MCF 10A (cell line): ENCODE measurements at regions not wholly inside any gene's neighbourhood (a gene's known extent, or its start where the extent isn't known, plus 50 kb on each side); places are given as distances from the start of the nearest gene placed in this dataset.
"Not testable (repeated sequence)": the region's sequence is repeated elsewhere in the genome, so short reads cannot be mapped to it uniquely, and the experiment has no call there.

ENCODE experiments used
- BruUV-seq: library from RNA; stranded (reverse); fragments of 400-500 nt; replicated peaks from 2 replicates; lab custom pipeline; 2021; lab: Mats Ljungman, UMichigan
- CTCF ChIA-PET: fragments of 300-600 bp; sonication (Branson Sonifier 250); formaldehyde crosslinking; extraction: SDS; loops from one replicate; lab custom pipeline; 2021; ENCODE audit warnings: antibody characterized with exemption, inconsistent platforms; lab: Yijun Ruan, JAX
- POLR2A ChIA-PET: fragments of 300-600, 350-650 bp; sonication (Branson Sonifier 250); formaldehyde crosslinking; extraction: SDS; loops from one replicate; lab custom pipeline; 2020; ENCODE audit warnings: antibody characterized with exemption, inconsistent platforms; lab: Yijun Ruan, JAX
- DNase-seq: peaks from one replicate; pipeline ENCODE4 v3.0.0-alpha.2; 2018; ENCODE audit not compliant: unreplicated experiment
- H3K27ac Mint-ChIP-seq: one replicate; pipeline ENCODE4 v1.8.0; 2022; ENCODE audit warnings: mild to moderate bottlenecking, low read depth, mixed read lengths; ENCODE audit not compliant: unreplicated experiment
- H3K27me3 Mint-ChIP-seq: one replicate; pipeline ENCODE4 v1.8.0; 2022; ENCODE audit warnings: mixed read lengths; ENCODE audit not compliant: insufficient read depth, unreplicated experiment
- H3K36me3 Mint-ChIP-seq: one replicate; pipeline ENCODE4 v1.8.0; 2022; ENCODE audit warnings: mild to moderate bottlenecking, moderate library complexity, mixed read lengths; ENCODE audit not compliant: insufficient read depth, unreplicated experiment
- H3K4me1 Mint-ChIP-seq: one replicate; pipeline ENCODE4 v1.8.0; 2022; ENCODE audit warnings: mixed read lengths; ENCODE audit not compliant: insufficient read depth, unreplicated experiment
- H3K4me3 Mint-ChIP-seq: one replicate; pipeline ENCODE4 v1.8.0; 2022; ENCODE audit warnings: mild to moderate bottlenecking, moderate library complexity, mixed read lengths; ENCODE audit not compliant: unreplicated experiment
- H3K9me3 Mint-ChIP-seq: one replicate; pipeline ENCODE4 v1.8.0; 2022; ENCODE audit warnings: mixed read lengths; ENCODE audit not compliant: unreplicated experiment
- CTCF ChIP-seq: fragments of 200-600 bp; IDR thresholded peaks from one replicate; pipeline ENCODE4 v1.8.0; 2022; ENCODE audit warnings: antibody characterized with exemption, mild to moderate bottlenecking; ENCODE audit not compliant: unreplicated experiment
- intact Hi-C: fragments of 100-400 bp; cut with micrococcal nuclease; formaldehyde crosslinking; loops from 2 replicates; pipeline ENCODE4 v1.14.1; 2022

DNA sequence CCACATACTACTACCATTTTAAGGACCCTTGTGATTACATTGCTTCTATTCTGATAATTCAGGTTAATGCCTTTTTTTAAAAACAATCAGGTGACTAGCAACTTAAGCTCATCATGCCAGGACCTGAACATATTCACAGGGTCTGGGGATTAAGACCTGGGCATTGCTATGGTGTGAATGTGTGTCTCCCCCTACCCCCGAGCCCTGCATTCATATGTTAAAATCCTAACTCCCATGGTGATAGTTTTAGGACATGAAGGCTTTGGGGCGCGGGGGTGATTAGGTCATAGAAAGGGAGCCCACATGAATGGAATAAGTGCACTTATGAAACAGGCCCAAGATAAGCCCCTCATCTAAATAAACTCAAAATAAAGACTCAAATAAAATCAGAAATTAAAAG, 734.4 kb upstream of the PABPC4L start:
- Mint-ChIP-seq H3K36me3 (no peaks in the 10 kb centered on the region), H3K27ac (no peak overlapping the region), H3K4me3 (no peak overlapping the region), H3K4me1 (peaks cover 5% of the 10 kb centered on the region), H3K9me3 (peaks cover 6% of the 10 kb centered on the region), H3K27me3 (no peaks in the 10 kb centered on the region)
- CTCF ChIA-PET = interaction anchor here (0.6 to 1.2 kb wide), 6 partner anchors 908 to 1919 kb away, joined by 3 to 4 read pairs (median 3); no protein-coding TSS in a partner anchor
- POLR2A ChIA-PET = no interaction called here
- intact Hi-C loops = no loop called here
- no TSS peak for BruUV-seq
- DNase-seq = no peak
- no peak for TF ChIP-seq CTCF

GRCh38 chr4:134935320-134935719, 733.7 kb upstream of the PABPC4L start:
- no peak overlapping the region for H3K27ac Mint-ChIP-seq
- TF ChIP-seq CTCF = peak; percentile 24
- DNase-seq = peak; percentile 30
- H3K4me3 Mint-ChIP-seq = no peak overlapping the region
- POLR2A ChIA-PET = no interaction called here
- CTCF ChIA-PET = interaction anchor here (0.6 to 1.2 kb wide), 4 partner anchors 907 to 1481 kb away, joined by 3 to 4 read pairs (median 3); no protein-coding TSS in a partner anchor
- no TSS peak for BruUV-seq
- H3K36me3 Mint-ChIP-seq = no peaks in the 10 kb centered on the region
- peaks cover 4% of the 10 kb centered on the region for H3K9me3 Mint-ChIP-seq
- no peaks in the 10 kb centered on the region for H3K27me3 Mint-ChIP-seq
- intact Hi-C loops = loop anchor here (1.0 kb wide), 1 partner anchor 1789 kb away; no protein-coding TSS in a partner anchor
- H3K4me1 Mint-ChIP-seq = peaks cover 5% of the 10 kb centered on the region

DNA sequence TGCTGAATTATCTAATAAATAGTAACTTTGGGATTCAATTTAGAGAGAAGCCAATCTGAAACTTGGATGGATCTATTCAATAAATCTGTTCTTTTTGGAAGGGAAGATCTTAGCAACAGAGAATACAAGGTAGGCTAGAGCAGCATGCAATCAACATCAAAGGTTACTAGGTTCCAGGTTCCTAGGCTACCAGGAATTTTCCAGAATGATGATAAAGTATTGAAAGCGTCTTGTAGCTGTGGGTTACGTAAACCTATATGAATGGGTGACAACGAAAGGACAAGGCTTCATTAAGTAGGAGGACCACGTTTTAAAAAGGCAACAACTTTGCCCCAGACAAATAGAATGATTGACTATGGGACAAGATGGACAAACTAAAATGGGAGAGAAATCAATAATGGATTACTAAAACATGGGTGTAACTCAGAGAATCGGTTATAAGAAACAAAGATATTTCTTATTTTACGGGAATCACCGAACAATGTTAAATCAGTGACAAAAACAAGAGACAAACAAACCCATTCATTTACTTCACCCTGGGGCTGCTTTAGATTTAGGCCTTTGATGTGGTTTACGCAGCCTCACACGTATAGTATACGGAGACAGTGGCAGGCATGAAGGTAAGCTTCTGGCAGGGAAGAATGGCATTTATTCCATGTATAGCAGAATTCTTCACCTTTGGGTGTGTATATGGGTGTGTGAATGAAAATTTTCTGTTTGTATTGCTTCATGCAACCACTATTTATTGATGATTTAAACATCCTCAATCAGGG, 732.6 kb upstream of the PABPC4L start:
- Mint-ChIP-seq H3K4me1 (peaks cover 5% of the 10 kb centered on the region), H3K27ac (no peak overlapping the region), H3K4me3 (no peak overlapping the region), H3K27me3 (no peaks in the 10 kb centered on the region), H3K36me3 (no peaks in the 10 kb centered on the region), H3K9me3 (no peaks in the 10 kb centered on the region)
- intact Hi-C loops = no loop called here
- TF ChIP-seq CTCF = no peak
- POLR2A ChIA-PET = no interaction called here
- BruUV-seq = no TSS peak
- CTCF ChIA-PET = interaction anchor here (1.4 kb wide), 1 partner anchor 9 kb away, joined by 3 read pairs; no protein-coding TSS in a partner anchor
- no peak for DNase-seq

GRCh38 chr4:134915355-134915754, 713.8 kb upstream of the PABPC4L start:
- CTCF ChIA-PET = interaction anchor here (0.6 kb wide), 1 partner anchor 1768 kb away, joined by 3 read pairs; no protein-coding TSS in a partner anchor
- no peaks in the 10 kb centered on the region for H3K9me3 Mint-ChIP-seq
- H3K27ac Mint-ChIP-seq = no peak overlapping the region
- intact Hi-C loops = no loop called here
- POLR2A ChIA-PET = no interaction called here
- no peaks in the 10 kb centered on the region for H3K36me3 Mint-ChIP-seq
- TF ChIP-seq CTCF = no peak
- no peak overlapping the region for H3K4me3 Mint-ChIP-seq
- no peaks in the 10 kb centered on the region for H3K27me3 Mint-ChIP-seq
- H3K4me1 Mint-ChIP-seq = no peaks in the 10 kb centered on the region
- DNase-seq = no peak
- no TSS peak for BruUV-seq

DNA sequence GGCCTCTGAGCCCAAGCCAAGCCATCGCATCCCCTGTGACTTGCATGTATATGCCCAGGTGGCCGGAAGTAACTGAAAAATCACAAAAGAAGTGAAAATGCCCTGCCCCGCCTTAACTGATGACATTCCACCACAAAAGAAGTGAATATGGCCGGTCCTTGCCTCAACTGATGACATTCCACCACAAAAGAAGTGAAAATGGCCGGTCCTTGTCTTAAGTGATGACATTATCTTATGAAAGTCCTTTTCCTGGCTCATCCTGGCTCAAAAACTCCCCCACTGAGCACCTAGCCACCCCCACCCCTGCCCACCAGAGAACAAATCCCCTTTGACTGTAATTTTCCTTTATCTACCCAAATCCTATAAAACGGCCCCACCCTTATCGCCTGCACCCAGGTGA, 712.7 kb upstream of the PABPC4L start:
- CTCF ChIA-PET, H3K4me1 Mint-ChIP-seq, H3K27ac Mint-ChIP-seq, POLR2A ChIA-PET, H3K9me3 Mint-ChIP-seq, H3K27me3 Mint-ChIP-seq, H3K36me3 Mint-ChIP-seq, H3K4me3 Mint-ChIP-seq, DNase-seq, BruUV-seq, intact Hi-C loops: not testable (repeated sequence)
